GM18909 (cell line): ENCODE measurements at regions not wholly inside any gene's neighbourhood (a gene's known extent, or its start where the extent isn't known, plus 50 kb on each side); places are given as distances from the start of the nearest gene placed in this dataset.

Experiments
- ATAC-seq: cut with Tn5 transposase; IDR thresholded peaks from one replicate; pipeline ENCODE4 v1.9.1; 2021; ENCODE audit warnings: mild to moderate bottlenecking; ENCODE audit not compliant: unreplicated experiment, poor library complexity

DNA sequence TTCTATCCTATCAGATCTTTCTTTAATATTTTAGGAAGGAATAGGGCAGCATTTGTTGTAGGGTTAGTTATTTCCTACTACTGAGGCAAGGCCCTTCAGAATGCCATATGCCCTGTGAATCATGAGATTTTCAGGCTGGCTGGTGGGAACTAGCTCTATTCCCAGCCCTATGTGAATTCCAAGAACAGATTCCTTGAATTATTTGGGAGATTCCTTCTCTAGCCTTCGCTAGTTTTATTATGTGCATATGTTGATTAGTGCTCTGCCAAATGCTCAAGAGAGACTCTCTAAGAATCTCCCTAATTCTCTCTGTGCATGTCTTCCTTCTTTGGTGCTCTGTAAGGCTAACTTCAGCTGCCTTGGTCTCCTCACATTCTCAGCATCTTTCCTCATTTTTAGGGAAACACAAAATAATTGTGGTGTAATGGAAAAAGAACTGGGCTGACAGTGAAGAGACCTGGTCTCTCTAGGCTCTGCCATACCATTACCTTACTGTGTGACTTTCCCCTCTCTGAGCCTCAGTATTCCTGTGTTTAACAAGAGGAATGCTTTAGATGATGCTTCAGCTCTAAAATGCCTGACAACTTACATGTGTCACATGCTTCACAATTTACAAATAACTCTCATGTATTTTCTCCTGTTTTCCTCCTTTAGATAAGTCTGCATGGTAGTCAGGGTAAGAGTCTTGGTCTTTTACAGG, 79.7 kb downstream of the VMA21 start:
- no peak for ATAC-seq

DNA sequence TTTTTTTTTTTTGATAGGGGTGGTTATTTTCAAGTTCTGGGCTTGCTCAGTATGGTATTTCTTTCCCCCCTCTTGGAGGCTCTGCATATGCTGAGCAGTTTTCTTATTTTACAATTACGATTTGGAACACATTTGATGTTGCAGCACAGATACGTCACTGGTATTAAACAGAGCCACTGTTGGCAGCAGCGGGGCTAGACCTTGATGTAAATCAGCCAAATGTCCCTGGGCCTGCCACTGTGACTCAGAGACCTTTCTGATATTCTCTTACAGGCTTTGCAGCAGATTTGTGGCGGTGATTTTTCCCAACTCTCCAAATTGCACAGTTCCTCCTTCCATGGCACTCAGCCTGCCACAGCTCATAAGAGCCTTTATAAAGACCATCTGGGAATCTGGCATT, 81.1 kb downstream of the VMA21 start:
- ATAC-seq, result no peak

DNA sequence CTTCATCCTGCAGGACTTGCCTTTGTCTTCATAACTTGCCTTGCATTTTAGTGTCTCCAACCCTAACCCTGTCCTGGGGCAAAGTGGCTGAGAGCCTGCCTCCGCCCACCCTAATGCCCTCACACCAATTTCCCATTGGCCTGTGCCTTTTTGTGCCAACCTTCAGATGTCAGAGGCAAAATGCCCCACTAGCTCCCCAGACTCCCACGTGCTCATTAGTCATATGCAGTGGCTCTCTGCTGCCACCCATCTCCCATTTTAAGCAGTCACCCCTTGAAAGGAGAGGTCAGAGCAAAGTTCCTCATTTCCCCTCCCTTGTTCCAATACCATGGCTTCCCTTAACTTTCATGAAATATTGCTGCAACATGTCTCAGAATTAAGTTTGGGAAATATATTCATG, 74.8 kb upstream of the PASD1 start:
- peak; percentile 82 for ATAC-seq

DNA sequence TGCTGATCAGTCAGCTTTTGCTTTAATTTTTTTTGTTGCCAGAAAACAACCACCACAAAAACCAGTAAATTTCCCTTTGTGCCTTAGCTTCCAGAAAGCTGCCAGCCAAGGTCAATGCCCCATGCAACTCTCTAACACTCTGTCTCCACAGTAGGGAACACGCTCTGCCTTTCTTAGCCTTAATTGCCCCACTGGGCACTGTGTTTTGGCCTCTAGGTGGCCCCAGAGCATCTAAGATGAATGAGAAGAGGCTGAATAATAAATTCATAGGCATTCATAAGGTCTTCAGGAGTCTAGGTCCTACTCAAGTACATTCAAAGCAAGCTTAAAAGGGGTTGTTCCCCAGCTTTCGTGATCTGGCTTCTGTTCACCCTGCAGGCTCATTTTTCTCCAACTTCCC, 57.7 kb upstream of the PASD1 start:
- ATAC-seq, result no peak

DNA sequence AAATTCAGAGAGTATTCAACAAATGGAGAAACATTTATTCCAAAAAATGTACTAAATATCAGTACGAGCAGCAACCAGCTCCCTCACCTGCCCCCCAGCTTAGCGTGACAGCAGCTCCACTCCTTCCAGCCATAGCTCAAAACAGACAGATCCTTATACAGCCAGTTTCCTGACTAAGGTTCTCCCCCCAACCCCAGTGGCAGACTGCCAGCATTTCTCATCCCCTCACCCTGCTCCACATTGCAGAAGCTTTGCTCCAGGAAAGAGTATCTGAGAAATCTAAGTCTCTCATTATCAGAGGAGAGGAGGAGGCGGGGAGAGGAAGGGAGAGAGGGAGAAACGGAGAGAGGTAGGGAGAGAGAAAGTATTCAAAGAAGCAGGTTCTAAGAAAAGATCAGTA, 53.3 kb upstream of the PASD1 start:
- ATAC-seq, result no peak

DNA sequence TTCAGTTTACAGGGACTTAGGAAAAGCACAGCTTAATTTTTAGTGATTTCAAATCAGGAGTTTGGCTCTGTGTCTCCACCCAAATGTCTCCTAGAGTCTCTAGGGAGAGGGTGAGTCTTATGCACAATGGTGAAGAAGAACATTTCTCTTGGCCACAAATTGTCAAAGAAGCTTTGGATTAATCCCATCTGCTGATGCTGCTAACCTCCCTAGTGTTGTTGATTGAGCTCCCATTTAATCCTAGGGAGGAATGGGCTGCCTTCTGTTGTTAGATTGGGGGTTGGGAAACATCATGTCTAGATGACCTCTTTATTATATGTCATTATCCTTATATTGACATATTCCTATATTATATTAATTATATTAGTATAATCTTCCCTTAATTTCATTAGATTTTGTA, 50.0 kb upstream of the PASD1 start:
- ATAC-seq, result no peak
